Head of caudate nucleus (tissue), 42 donors: ENCODE measurements at regions not wholly inside any gene's neighbourhood (a gene's known extent, or its start where the extent isn't known, plus 50 kb on each side); places are given as distances from the start of the nearest gene placed in this dataset.

ENCODE experiments used
- DNase-seq, 42 donors: peaks; one replicate each; pipeline versions ENCODE4 v3.0.0 to v3.0.0-alpha.2; 2020 to 2021; ENCODE audit warnings: mixed read lengths in 7 of 42
- intact Hi-C: fragments of 100-400 bp; cut with DNase I; formaldehyde crosslinking; loops from one replicate; pipeline ENCODE4 v1.15.0; 2022

GRCh38 chr12:126191031-126191891 lies 1126.0 kb downstream of the AACS start:
- intact Hi-C loops: no loop called here
- DNase-seq: peak in 14 of 42 donors; percentile 2 to 42 (median 10)

GRCh38 chr12:126191949-126192348 lies 1126.7 kb downstream of the AACS start:
- DNase-seq: no peak
- intact Hi-C loops: no loop called here

- no peak for DNase-seq
- intact Hi-C loops: no loop called here
These were observed 1128.0 kb downstream of the AACS start for GRCh38 chr12:126193190-126193589.

GRCh38 chr12:126196263-126196662 lies 1131.0 kb downstream of the AACS start:
- intact Hi-C loops: no loop called here
- no peak for DNase-seq

- intact Hi-C loops: no loop called here
These were observed 1133.3 kb downstream of the AACS start for GRCh38 chr12:126198516-126198915.

GRCh38 chr12:126198966-126199692 lies 1133.9 kb downstream of the AACS start:
- no peak for DNase-seq
- intact Hi-C loops: no loop called here

More at GRCh38 chr12:126198516-126198915, 1133.3 kb downstream of the AACS start:
- no peak for DNase-seq

GRCh38 chr12:126201981-126202537 lies 1136.8 kb downstream of the AACS start:
- intact Hi-C loops: no loop called here
- no peak for DNase-seq

GRCh38 chr12:126204326-126204725 lies 1139.1 kb downstream of the AACS start:
- intact Hi-C loops: no loop called here
- DNase-seq: no peak

GRCh38 chr12:126210026-126210425 lies 1144.8 kb downstream of the AACS start:
- intact Hi-C loops: no loop called here
- DNase-seq: no peak

GRCh38 chr12:126210448-126210847 lies 1145.2 kb downstream of the AACS start:
- DNase-seq: no peak
- intact Hi-C loops: no loop called here

GRCh38 chr12:126212824-126213223 lies 1147.6 kb downstream of the AACS start:
- intact Hi-C loops: no loop called here
- no peak for DNase-seq

GRCh38 chr12:126218697-126219096 lies 1153.5 kb downstream of the AACS start:
- no peak for DNase-seq
- intact Hi-C loops: no loop called here

- no peak for DNase-seq
- intact Hi-C loops: no loop called here
These were observed 1153.9 kb downstream of the AACS start for GRCh38 chr12:126219139-126219538.

GRCh38 chr12:126219654-126220279 lies 1154.5 kb downstream of the AACS start:
- intact Hi-C loops: no loop called here
- DNase-seq: no peak

GRCh38 chr12:126224032-126224431 lies 1158.8 kb downstream of the AACS start:
- no peak for DNase-seq
- intact Hi-C loops: no loop called here

- no peak for DNase-seq
- intact Hi-C loops: no loop called here
These were observed 1163.7 kb downstream of the AACS start for GRCh38 chr12:126228936-126229335.

GRCh38 chr12:126232711-126233110 lies 1167.5 kb downstream of the AACS start:
- no peak for DNase-seq
- intact Hi-C loops: no loop called here

GRCh38 chr12:126233625-126234024 lies 1168.4 kb downstream of the AACS start:
- DNase-seq: no peak
- intact Hi-C loops: no loop called here

- intact Hi-C loops: no loop called here
- DNase-seq: no peak
These were observed 1178.7 kb downstream of the AACS start for GRCh38 chr12:126243814-126244440.
